HG03103 (cell line): ENCODE measurements at regions not wholly inside any gene's neighbourhood (a gene's known extent, or its start where the extent isn't known, plus 50 kb on each side); places are given as distances from the start of the nearest gene placed in this dataset.
"Not testable (repeated sequence)": the region's sequence is repeated elsewhere in the genome, so short reads cannot be mapped to it uniquely, and the experiment has no call there.

Experiments used
- ATAC-seq: cut with Tn5 transposase; IDR thresholded peaks from one replicate; pipeline ENCODE4 v1.9.1; 2021; ENCODE audit warnings: low read depth; ENCODE audit not compliant: unreplicated experiment

DNA sequence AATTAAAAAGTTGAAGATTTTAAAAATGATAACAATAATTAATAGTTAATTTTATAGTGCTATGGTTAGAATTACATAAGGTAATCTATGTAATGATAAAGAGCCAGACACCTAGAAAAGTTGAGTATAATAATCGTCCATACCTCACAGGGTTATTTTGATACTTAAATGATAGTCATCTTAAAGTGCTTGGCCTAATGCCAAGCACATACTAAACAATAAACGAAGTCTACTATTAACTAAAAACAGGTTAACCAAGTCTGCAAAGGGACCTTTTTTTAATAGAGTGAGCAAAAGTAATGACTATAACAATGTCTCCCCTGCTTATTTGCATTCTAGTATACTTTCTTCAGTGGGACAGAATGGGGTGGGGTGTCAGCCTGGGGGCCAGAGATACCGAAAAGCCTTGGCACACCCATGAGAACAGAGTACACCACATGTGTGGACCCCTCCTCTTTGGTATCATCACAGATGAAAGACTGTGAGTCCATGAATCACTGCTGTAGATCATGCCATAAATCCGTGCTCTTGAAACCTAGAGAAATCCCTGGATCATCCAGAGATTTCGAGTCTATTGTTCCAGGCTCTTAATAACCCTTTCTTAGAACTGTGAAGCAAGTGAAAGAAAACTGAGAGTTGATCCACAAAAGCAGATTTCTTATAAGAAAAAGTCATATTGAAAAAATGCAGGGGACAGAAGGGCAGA, 249.5 kb downstream of the PRELID2 start:
- ATAC-seq: no peak

DNA sequence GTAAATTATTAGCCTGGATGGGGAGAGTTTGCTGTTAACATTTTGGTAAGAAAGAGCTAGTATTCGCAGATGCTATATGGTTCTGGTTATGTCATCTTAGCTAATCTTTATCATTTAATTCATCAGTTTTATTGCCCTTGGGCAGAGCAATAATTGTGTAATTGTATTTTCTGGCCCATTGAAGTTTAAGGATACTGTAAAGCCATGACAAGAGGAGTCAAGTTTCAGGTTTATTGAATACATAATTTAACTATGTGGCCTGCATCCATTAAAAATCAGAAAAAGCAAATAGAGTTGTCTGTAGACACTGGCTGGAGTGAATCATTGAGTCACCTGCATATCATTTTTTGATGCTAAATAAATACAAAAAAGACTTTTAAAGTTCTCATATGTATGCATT, 255.8 kb downstream of the PRELID2 start:
- no peak for ATAC-seq

GRCh38 chr5:145574889-145575573, 260.1 kb downstream of the PRELID2 start:
- ATAC-seq: no peak

DNA sequence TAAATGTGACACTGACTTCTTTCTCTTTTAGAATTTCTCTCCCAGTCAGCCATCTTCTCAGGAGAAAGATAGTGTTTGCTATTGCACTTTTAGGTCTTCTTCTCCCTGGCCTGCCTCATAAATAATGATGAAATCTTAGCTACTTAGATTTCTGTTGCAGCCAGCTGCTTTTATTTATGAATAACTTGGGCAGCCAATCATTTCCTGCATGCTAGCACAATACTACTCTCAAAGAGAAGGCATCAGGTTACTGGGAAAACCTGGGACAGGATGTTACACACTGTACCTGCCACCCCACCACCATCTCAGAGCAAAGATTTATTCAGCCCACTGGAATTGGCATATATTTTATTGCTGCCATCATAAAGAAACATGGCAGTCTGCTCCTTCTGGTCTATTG, 266.6 kb downstream of the PRELID2 start:
- ATAC-seq: no peak

DNA sequence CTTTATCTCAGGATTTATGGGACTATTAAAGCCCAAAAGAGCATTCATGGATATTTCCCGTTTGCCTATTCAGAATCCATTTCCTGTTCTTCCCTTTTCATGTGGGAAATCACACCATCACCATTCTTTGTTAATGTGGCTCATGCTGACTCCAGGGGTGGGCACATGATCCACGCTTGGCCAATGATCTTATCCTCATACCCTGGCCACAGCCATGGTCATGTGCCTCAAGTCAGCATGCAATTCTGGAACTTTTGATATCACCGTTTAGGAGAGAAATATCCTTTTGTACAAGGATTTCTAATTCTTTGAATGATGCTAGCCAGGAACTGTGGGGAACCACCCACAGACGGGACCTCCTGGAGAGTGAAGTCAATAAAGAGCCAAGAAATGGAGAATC, 272.2 kb downstream of the PRELID2 start:
- no peak for ATAC-seq

GRCh38 chr5:145558288-145558687, 276.9 kb downstream of the PRELID2 start:
- ATAC-seq: no peak

GRCh38 chr5:145557345-145557744, 277.8 kb downstream of the PRELID2 start:
- no peak for ATAC-seq

DNA sequence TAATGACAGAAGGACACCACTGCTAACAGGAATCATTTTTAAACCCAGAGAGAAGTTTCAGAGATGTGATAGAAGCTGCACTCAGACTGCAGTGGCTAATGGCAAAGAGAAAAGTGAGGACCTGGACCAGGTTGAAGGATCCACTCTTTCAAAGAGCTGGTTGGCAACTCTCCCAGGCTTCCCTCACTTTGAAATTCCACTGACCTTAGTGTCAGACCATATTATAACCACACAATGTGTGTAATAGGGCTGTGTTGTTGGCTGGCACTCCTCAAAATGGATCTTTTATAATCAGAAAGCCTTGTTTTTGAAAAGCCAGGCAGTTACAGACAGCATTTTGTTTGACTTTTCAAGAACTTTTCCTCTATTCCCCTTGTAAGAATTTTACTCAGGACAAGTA, 280.7 kb downstream of the PRELID2 start:
- no peak for ATAC-seq

- no peak for ATAC-seq
Measured at GRCh38 chr5:145553177-145553576, 282.0 kb downstream of the PRELID2 start.

- no peak for ATAC-seq
Measured at GRCh38 chr5:145551714-145552113, 283.4 kb downstream of the PRELID2 start.

DNA sequence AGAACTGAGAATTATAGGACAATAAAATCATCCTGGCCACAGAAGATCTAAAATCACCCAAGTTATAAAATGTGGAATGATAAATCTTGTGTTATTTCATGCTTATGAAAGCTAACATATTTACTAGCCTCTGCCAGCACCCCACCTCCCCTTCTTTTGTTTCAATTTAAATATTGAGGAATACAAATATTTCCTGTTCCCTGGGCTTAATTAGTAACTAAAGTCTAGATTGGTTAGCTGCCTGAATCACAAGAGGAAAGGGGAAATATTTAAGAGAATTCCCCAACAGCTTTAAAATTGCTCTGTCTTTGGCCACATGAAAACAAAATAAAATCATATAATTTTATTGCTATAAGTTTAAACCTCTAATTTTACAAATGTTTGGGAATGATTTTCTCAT, 287.0 kb downstream of the PRELID2 start:
- ATAC-seq: no peak

GRCh38 chr5:145544401-145544800, 290.7 kb downstream of the PRELID2 start:
- no peak for ATAC-seq

DNA sequence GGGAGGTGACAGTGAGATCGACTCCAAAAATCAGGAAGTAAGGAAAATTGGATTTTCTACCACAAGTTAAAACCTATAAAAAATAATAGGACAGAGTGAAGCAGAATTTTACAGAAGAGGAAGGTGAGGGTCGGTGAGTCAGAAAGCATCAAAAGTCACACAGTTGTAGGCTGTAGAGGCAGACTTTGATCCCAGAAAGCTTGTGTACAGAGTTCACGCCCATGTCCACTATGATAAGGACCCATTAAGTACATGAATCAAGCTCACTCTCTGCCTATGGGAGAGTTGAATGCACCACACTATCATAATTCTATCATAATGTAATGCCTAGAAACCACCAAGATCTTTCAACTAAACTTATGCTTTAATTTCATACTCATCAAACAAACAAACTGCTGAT, 291.2 kb downstream of the PRELID2 start:
- no peak for ATAC-seq

- ATAC-seq: no peak
Measured at GRCh38 chr5:145540375-145540774, 294.8 kb downstream of the PRELID2 start.

- ATAC-seq: no peak
Measured at GRCh38 chr5:145539201-145539600, 295.9 kb downstream of the PRELID2 start.

DNA sequence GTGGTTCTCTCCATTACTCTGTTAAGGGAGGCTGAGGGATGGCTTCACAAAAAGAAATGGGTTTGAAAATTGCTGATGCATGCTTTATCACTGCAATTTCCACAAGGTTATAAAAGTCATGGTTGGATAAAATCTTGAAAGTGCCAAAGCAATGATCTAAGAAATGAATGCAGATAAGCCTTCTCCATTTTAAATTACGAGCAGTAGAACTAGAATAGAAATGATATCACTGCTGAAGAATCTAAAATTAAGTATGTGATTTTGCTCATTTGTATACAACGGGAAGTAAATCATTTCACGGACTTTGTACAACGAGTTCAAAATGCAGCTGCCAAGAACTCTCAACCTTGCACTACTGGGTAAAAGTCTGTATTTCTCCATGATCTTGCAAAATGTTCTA, 299.0 kb downstream of the PRELID2 start:
- no peak for ATAC-seq

DNA sequence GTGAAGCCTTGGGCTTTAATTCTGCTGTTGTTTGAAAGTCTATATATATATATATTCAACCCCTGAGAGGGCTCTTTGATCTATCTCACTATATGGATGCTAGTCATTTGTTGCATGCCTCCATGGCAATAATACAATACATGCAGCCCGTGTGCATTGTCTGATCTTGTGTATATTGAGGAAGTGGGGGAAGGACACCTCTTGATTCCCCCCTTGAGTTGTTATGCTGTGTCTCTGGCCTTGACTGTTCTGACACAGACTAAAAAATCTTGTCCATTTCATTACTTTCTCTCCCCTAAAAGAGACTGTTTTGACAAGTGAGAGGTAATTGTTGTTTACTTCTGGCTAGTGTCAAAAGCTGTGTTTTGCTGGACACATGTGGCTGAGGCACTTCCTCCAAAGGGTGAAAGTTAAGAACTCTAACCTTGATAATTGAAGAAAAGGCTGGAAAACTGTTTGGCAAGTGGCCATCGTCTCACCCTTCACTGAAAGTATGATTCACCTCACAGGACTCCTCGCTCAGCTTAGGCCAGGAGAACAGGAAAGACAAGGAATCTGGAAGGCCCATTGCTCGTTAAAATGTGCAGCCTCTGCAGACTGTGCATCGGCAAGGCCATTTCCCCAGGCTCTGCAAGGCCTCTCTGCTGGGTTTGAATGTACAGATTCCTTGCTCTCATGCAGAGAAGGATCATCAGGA, 304.0 kb downstream of the PRELID2 start:
- ATAC-seq: no peak

DNA sequence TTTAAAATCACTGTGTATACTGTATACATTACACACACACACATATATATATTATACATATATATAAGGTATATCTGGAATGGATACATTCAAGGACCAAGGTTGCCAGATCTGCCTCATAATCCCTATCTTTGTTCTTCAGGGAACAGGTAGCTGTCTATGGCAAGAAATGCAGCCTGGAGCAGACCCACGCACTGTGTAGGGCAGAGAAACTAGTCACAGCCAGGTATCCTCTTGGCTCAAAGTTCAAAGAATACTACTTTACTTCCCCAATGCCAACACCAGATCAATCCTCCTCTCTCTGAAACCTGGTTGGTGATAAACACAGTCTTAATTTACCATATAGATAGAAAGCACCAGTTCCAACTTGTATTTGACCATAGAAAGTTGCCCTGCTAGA, 313.6 kb downstream of the PRELID2 start:
- ATAC-seq: no peak

DNA sequence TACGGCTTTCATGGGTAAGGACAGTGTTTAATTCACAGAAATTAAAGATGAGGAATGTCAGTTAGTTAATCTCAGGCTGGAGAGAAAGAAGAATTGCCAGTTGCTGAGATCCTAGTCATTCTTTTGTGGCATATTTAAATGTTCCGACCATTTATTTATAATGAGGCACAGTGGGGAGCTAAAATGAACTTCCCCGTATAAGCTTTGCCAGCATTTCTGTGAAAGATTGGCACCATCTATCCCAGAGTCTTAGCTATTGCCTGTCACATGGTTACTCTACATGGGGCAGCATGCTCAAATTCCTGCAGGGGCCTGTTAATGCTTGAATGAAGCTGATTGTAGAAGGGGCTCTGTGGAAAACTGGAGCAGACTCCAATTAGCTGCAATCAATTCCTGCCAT, 314.1 kb downstream of the PRELID2 start:
- ATAC-seq: no peak

GRCh38 chr5:145520335-145520734, 314.8 kb downstream of the PRELID2 start:
- no peak for ATAC-seq

GRCh38 chr5:145517588-145517987, 317.6 kb downstream of the PRELID2 start:
- not testable (repeated sequence) for ATAC-seq

- ATAC-seq: no peak
Measured at GRCh38 chr5:145511351-145511750, 323.8 kb downstream of the PRELID2 start.
